Tibial artery (tissue), 4 donors: ENCODE measurements at regions not wholly inside any gene's neighbourhood (a gene's known extent, or its start where the extent isn't known, plus 50 kb on each side); places are given as distances from the start of the nearest gene placed in this dataset.

Source experiments
- DNase-seq, 2 donors: peaks; one replicate each; pipeline ENCODE4 v3.0.0-alpha.2; 2019
- H3K27ac ChIP-seq, 2 donors: fragments of 200-600 bp; sonication (generic) in 1 of 2; 1 replicate in 1 of 2; 2 replicates in 1 of 2; pipeline ENCODE4 v1.5.1; 2018 to 2019; ENCODE audit warnings: mild to moderate bottlenecking in 1 of 2
- H3K27me3 ChIP-seq, 2 donors: fragments of 200-600 bp; sonication (generic) in 1 of 2; one replicate each; pipeline versions ENCODE4 v1.5.1 to v1.6.0; 2016 to 2019
- H3K36me3 ChIP-seq, 3 donors: fragments of 200-600 bp; sonication (generic) in 2 of 3; one replicate each; pipeline ENCODE4 v1.5.1; 2016 to 2019; ENCODE audit warnings: mild to moderate bottlenecking in 2 of 3
- H3K4me1 ChIP-seq, 4 donors: fragments of 200-600 bp; sonication (generic) in 2 of 4; 1 replicate in 3 of 4; 2 replicates in 1 of 4; pipeline ENCODE4 v1.5.1; 2016 to 2019
- H3K4me3 ChIP-seq, 2 donors: fragments of 200-600 bp; sonication (generic) in 1 of 2; 1 replicate in 1 of 2; 2 replicates in 1 of 2; pipeline ENCODE4 v1.5.1; 2018 to 2019; ENCODE audit warnings: mild to moderate bottlenecking in 2 of 2
- H3K9me3 ChIP-seq, 3 donors: fragments of 200-600 bp; sonication (generic) in 1 of 3; one replicate each; pipeline ENCODE4 v1.5.1; 2016 to 2019
- CTCF ChIP-seq, 2 experiments: fragments of 200-600 bp in 1 of 2; fragments of 450-650 bp in 1 of 2; IDR thresholded peaks; one replicate each; pipeline ENCODE4 v1.5.1; 2017 to 2019; ENCODE audit warnings: antibody characterized with exemption in 2 of 2, mild to moderate bottlenecking in 1 of 2, moderate library complexity in 1 of 2
- intact Hi-C: fragments of 100-400 bp; cut with DNase I; formaldehyde crosslinking; loops from one replicate; pipeline ENCODE4 v1.15.0; 2023; ENCODE audit warnings: low total_unique reads

DNA sequence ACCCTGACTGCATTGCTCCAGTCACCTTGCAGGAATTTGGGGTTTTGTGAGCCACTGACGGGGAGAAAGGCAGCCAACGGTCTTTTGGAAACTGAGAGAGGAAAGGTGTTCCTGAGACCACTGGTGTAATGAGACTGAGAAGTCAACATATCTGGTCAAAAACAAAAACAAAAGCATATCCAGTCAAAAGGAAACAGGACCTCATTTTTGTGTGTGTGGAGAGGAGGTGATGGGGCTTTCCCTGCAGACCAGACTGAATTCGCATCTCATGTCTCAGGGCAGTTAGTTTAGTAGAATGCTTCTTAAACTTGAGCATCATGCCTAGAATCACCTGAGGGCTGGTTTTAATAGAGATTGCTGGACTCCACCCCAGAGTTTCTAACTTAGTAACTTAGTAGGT is 198.4 kb downstream of the COPRS start:
- no peaks in the 10 kb centered on the region for H3K27me3 ChIP-seq
- intact Hi-C loops, result no loop called here
- no peak for DNase-seq
- H3K27ac ChIP-seq, result no peak overlapping the region
- no peak for TF ChIP-seq CTCF (IDR thresholded peaks at IDR 0.05)
- no peaks in the 10 kb centered on the region for H3K36me3 ChIP-seq
- H3K4me1 ChIP-seq, result peaks cover 0 to 3% (median under 1%) of the 10 kb centered on the region in 4 donors
- H3K9me3 ChIP-seq, result peaks cover 0 to 25% (median 21%) of the 10 kb centered on the region in 3 donors
- H3K4me3 ChIP-seq, result no peak overlapping the region

DNA sequence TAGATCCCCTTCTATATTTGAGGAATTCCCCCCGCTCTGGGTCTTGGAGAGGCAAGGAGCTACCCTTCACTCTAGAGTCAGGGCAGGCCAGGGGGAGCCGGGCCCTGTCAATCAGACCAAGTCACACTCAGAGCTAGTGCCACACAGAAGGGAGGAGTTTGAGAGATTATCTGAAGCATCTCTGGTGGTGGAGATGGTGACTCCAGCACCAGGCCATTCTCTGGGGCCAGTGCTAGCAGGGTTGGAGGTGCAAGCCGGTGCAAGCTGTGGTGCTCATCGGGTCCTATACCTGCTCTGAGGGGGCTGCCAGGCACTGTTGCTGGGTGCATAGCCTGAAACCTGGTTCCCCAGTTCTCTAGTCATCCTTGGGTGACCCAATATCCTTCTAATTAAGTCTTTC is 201.2 kb downstream of the COPRS start:
- intact Hi-C loops, result no loop called here

GRCh38 chr17:31654936-31655335 is 204.1 kb downstream of the COPRS start:
- no peak for TF ChIP-seq CTCF (IDR thresholded peaks at IDR 0.05)
- H3K27me3 ChIP-seq, result no peaks in the 10 kb centered on the region
- intact Hi-C loops, result no loop called here
- no peaks in the 10 kb centered on the region for H3K36me3 ChIP-seq
- H3K4me1 ChIP-seq, result peaks cover 0 to 17% (median 6%) of the 10 kb centered on the region in 4 donors
- no peak overlapping the region for H3K27ac ChIP-seq
- H3K4me3 ChIP-seq, result no peak overlapping the region
- no peak for DNase-seq
- no peaks in the 10 kb centered on the region for H3K9me3 ChIP-seq

More for the DNA sequence above, 201.2 kb downstream of the COPRS start:
- no peak overlapping the region for H3K4me3 ChIP-seq
- DNase-seq, result no peak
- peaks cover 0 to 4% (median 4%) of the 10 kb centered on the region in 3 donors for H3K9me3 ChIP-seq
- no peak for TF ChIP-seq CTCF (IDR thresholded peaks at IDR 0.05)
- H3K27me3 ChIP-seq, result no peaks in the 10 kb centered on the region
- no peaks in the 10 kb centered on the region for H3K36me3 ChIP-seq
- H3K4me1 ChIP-seq, result peaks cover 0 to 17% (median 6%) of the 10 kb centered on the region in 4 donors
- no peak overlapping the region for H3K27ac ChIP-seq

- Histone ChIP-seq H3K27me3 (no peaks in the 10 kb centered on the region), H3K9me3 (no peaks in the 10 kb centered on the region), H3K4me3 (no peak overlapping the region), H3K4me1 (peaks cover 0 to 17% (median 5%) of the 10 kb centered on the region in 4 donors), H3K36me3 (no peaks in the 10 kb centered on the region), H3K27ac (no peak overlapping the region)
- intact Hi-C loops, result no loop called here
- no peak for TF ChIP-seq CTCF (IDR thresholded peaks at IDR 0.05)
- no peak for DNase-seq
These were observed 205.4 kb downstream of the COPRS start for GRCh38 chr17:31653691-31654090.

DNA sequence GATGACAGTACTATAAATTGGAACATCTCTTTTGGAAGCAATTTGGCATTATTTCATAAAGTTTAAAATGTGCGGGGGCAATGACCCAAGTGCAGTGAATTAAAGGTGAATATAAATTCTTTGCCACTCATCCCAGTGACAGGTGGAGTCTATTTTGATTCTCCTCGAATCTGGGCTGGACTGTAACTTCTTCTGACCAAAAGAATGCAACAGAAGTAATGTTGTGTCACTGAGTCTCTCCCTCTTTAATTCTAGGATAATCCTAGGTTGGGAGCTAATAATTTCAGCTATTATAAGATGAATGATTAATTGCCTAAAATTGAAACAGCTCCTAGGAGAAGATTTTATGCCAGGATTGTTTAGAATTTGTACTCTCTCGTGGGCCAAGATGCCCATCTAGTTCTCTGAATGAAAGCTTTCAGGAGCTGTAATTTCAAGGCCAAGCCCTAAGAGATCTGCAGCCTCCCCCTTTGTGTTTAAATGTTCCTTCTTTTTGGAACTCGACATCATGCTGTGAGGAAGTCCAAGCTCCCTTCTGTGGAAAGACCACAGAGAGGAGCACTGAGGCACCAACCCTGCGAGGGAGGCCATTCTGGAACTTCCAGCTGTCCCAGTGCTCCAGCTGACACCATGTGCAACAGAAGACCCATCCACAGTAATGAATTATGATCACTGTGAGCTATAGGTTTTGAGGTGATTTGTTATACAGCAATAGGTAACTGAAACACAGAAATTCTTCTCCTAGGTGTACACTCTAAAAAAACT is 208.1 kb downstream of the COPRS start:
- Histone ChIP-seq H3K4me1 (peaks cover 0 to 16% (median 5%) of the 10 kb centered on the region in 4 donors), H3K9me3 (peaks cover 0 to 6% (median under 1%) of the 10 kb centered on the region in 3 donors), H3K4me3 (no peak overlapping the region), H3K27me3 (no peaks in the 10 kb centered on the region), H3K27ac (no peak overlapping the region), H3K36me3 (no peaks in the 10 kb centered on the region)
- intact Hi-C loops, result no loop called here
- TF ChIP-seq CTCF (IDR thresholded peaks at IDR 0.05), result no peak
- DNase-seq, result no peak
